ENCODE measurements at regions not wholly inside any gene's neighbourhood (a gene's known extent, or its start where the extent isn't known, plus 50 kb on each side); places are given as distances from the start of the nearest gene placed in this dataset.

DNA sequence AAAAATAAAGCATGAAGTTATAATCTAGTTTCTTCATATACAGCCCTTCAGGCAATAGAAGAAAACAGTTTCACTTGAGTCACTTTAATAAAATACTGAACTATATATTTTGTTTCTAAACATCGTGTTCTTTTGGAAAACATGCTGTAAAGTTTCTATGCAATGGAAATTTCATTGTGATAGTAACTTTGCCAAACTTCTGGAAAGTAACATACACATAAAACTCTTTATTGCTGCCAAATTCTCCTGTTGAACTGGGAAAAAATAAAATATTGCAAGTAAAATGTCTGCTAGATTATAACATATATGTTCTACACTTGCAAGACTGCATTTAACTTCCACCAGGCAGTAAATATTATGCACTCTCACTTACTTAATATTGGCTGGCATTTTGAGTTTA is 635.4 kb downstream of the SPRY1 start:
- TF ChIP-seq, protein P1, sequence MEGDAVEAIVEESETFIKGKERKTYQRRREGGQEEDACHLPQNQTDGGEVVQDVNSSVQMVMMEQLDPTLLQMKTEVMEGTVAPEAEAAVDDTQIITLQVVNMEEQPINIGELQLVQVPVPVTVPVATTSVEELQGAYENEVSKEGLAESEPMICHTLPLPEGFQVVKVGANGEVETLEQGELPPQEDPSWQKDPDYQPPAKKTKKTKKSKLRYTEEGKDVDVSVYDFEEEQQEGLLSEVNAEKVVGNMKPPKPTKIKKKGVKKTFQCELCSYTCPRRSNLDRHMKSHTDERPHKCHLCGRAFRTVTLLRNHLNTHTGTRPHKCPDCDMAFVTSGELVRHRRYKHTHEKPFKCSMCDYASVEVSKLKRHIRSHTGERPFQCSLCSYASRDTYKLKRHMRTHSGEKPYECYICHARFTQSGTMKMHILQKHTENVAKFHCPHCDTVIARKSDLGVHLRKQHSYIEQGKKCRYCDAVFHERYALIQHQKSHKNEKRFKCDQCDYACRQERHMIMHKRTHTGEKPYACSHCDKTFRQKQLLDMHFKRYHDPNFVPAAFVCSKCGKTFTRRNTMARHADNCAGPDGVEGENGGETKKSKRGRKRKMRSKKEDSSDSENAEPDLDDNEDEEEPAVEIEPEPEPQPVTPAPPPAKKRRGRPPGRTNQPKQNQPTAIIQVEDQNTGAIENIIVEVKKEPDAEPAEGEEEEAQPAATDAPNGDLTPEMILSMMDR (IDR thresholded peaks at IDR 0.05; ENCODE audit: low read depth, low read length, poor library complexity, severe bottlenecking): no peak
- no peak for TF ChIP-seq EZH2phosphoT487 (IDR thresholded peaks at IDR 0.05; ENCODE audit: borderline replicate concordance, low read length)

All from DOHH2 (cell line).